Nephron (organoid): ENCODE measurements at regions not wholly inside any gene's neighbourhood (a gene's known extent, or its start where the extent isn't known, plus 50 kb on each side); places are given as distances from the start of the nearest gene placed in this dataset.

Experiments
- H3K27ac Mint-ChIP-seq, 3 experiments: 2 replicates each; pipeline ENCODE4 v1.8.0; 2020; ENCODE audit warnings: mixed read lengths in 3 of 3, mild to moderate bottlenecking in 2 of 3, moderate library complexity in 1 of 3
- H3K27me3 Mint-ChIP-seq: 2 replicates; pipeline ENCODE4 v1.8.0; 2021; ENCODE audit warnings: low read depth, mild to moderate bottlenecking, moderate library complexity, mixed read lengths
- H3K36me3 Mint-ChIP-seq: 2 replicates; pipeline ENCODE4 v1.8.0; 2020; ENCODE audit warnings: low read depth, mixed read lengths
- H3K4me1 Mint-ChIP-seq: 2 replicates; pipeline ENCODE4 v1.8.0; 2020; ENCODE audit warnings: mixed read lengths
- H3K4me3 Mint-ChIP-seq, 3 experiments: 2 replicates each; pipeline ENCODE4 v1.8.0; 2020; ENCODE audit warnings: mild to moderate bottlenecking in 3 of 3, mixed read lengths in 3 of 3, moderate library complexity in 2 of 3
- H3K9me3 Mint-ChIP-seq: 2 replicates; pipeline ENCODE4 v1.8.0; 2020; ENCODE audit warnings: mixed read lengths
- TF ChIP-seq, protein P1 (sequence below), 3 experiments: fragments of 200-600 bp; sonication (generic); IDR thresholded peaks; one replicate each; pipeline ENCODE4 v1.5.0; 2021; ENCODE audit warnings: antibody characterized with exemption in 3 of 3; ENCODE audit not compliant: unreplicated experiment in 3 of 3

GRCh38 chr10:33045421-33045820 lies 87.4 kb upstream of the ITGB1 start:
- no peaks in the 10 kb centered on the region for H3K4me1 Mint-ChIP-seq
- H3K27me3 Mint-ChIP-seq: peaks cover 18% of the 10 kb centered on the region
- no peaks in the 10 kb centered on the region for H3K36me3 Mint-ChIP-seq
- H3K4me3 Mint-ChIP-seq: no peak overlapping the region
- H3K27ac Mint-ChIP-seq: no peak overlapping the region
- H3K9me3 Mint-ChIP-seq: peaks cover 2% of the 10 kb centered on the region
- TF ChIP-seq, protein P1, sequence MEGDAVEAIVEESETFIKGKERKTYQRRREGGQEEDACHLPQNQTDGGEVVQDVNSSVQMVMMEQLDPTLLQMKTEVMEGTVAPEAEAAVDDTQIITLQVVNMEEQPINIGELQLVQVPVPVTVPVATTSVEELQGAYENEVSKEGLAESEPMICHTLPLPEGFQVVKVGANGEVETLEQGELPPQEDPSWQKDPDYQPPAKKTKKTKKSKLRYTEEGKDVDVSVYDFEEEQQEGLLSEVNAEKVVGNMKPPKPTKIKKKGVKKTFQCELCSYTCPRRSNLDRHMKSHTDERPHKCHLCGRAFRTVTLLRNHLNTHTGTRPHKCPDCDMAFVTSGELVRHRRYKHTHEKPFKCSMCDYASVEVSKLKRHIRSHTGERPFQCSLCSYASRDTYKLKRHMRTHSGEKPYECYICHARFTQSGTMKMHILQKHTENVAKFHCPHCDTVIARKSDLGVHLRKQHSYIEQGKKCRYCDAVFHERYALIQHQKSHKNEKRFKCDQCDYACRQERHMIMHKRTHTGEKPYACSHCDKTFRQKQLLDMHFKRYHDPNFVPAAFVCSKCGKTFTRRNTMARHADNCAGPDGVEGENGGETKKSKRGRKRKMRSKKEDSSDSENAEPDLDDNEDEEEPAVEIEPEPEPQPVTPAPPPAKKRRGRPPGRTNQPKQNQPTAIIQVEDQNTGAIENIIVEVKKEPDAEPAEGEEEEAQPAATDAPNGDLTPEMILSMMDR (IDR thresholded peaks at IDR 0.05; ENCODE audit: unreplicated experiment in 3 of 3): no peak

DNA sequence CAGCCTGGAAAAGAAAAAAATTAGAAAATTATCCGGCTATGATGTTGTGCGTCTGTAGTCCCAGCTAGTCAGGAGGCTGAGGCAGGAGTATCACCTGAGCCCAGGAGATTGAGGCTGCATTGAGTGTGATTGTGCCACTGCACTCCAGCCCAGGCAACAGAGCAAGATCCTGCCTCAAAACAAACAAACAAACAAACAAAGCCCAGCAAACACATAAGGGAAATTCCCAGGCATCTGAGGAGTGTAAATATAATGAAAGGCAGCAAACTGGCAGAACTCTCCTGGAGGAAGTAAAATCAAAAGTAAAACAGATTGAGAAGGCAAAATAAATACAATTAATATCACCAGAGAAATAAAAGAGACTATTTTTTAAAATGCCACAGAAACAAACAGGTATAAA lies 84.5 kb upstream of the ITGB1 start:
- peaks cover 18% of the 10 kb centered on the region for H3K27me3 Mint-ChIP-seq
- no peaks in the 10 kb centered on the region for H3K36me3 Mint-ChIP-seq
- no peaks in the 10 kb centered on the region for H3K4me1 Mint-ChIP-seq
- TF ChIP-seq, protein P1 (IDR thresholded peaks at IDR 0.05; ENCODE audit: unreplicated experiment in 3 of 3): no peak
- H3K4me3 Mint-ChIP-seq: no peak overlapping the region
- no peak overlapping the region for H3K27ac Mint-ChIP-seq
- no peaks in the 10 kb centered on the region for H3K9me3 Mint-ChIP-seq

DNA sequence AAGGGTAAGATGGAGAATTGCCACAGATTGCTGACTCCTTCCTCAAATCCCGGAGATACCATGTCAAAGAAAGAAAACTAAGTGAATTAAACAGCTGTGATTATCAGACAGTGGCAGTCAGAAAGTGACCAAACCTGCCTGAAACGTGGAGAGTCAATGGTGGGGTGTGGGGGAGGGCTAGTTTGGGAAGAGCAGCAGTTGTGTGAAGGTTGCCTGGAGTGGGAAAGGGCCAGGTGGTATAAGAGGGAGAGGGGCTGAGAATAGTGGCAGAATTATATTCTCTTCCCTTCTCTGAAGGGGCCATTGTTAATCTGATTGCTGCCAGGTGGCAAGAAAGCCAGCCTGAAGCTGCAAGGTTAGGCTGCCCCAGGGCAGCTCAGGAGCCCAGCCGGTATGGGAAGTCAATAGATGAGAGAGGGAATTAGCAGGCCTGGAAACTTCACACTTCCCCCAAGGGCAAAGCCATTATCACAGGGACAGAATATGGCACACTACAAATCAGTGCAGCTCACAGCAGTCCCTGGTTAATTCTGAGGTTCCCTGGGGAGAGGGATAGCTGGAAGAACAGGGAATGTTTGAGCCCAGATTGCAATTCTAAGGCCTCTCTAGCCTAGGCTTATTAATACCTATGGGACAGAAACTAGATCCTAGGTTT lies 83.9 kb upstream of the ITGB1 start:
- TF ChIP-seq, protein P1 (IDR thresholded peaks at IDR 0.05; ENCODE audit: unreplicated experiment in 3 of 3): no peak
- Mint-ChIP-seq H3K36me3 (no peaks in the 10 kb centered on the region), H3K9me3 (no peaks in the 10 kb centered on the region), H3K4me3 (no peak overlapping the region), H3K27ac (no peak overlapping the region), H3K4me1 (no peaks in the 10 kb centered on the region), H3K27me3 (peaks cover 14% of the 10 kb centered on the region)

DNA sequence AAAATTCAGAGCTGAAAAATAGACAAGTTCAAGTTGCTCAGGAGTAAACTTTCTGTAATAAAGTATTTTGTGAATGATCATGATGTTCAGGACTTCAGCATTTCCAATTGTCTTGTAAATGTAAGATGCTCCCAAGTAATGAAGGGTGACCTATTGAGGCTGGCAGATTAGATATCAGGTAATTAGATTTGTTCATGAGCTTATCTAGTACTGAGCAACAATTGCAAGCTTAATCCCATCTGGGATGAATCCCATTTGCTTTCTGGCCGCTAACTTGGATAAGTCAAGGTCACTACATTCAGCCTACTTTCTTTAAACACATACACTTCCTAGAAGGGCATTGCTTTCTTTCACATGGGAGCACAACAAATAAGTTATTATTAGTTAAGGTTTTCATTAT lies 82.4 kb upstream of the ITGB1 start:
- Mint-ChIP-seq H3K4me3 (no peak overlapping the region), H3K9me3 (no peaks in the 10 kb centered on the region), H3K4me1 (no peaks in the 10 kb centered on the region), H3K27ac (no peak overlapping the region), H3K27me3 (peaks cover 14% of the 10 kb centered on the region), H3K36me3 (no peaks in the 10 kb centered on the region)
- TF ChIP-seq, protein P1 (IDR thresholded peaks at IDR 0.05; ENCODE audit: unreplicated experiment in 3 of 3): no peak

- no peaks in the 10 kb centered on the region for H3K36me3 Mint-ChIP-seq
- no peaks in the 10 kb centered on the region for H3K9me3 Mint-ChIP-seq
- no peaks in the 10 kb centered on the region for H3K4me1 Mint-ChIP-seq
- TF ChIP-seq, protein P1 (IDR thresholded peaks at IDR 0.05; ENCODE audit: unreplicated experiment in 3 of 3): no peak
- no peak overlapping the region for H3K27ac Mint-ChIP-seq
- peaks cover 14% of the 10 kb centered on the region for H3K27me3 Mint-ChIP-seq
- no peak overlapping the region for H3K4me3 Mint-ChIP-seq
These were observed 81.2 kb upstream of the ITGB1 start for GRCh38 chr10:33039181-33039580.

GRCh38 chr10:33038672-33039071 lies 80.6 kb upstream of the ITGB1 start:
- H3K27me3 Mint-ChIP-seq: peaks cover 14% of the 10 kb centered on the region
- H3K4me1 Mint-ChIP-seq: no peaks in the 10 kb centered on the region
- H3K4me3 Mint-ChIP-seq: no peak overlapping the region
- H3K36me3 Mint-ChIP-seq: no peaks in the 10 kb centered on the region
- H3K27ac Mint-ChIP-seq: no peak overlapping the region
- no peaks in the 10 kb centered on the region for H3K9me3 Mint-ChIP-seq
- TF ChIP-seq, protein P1 (IDR thresholded peaks at IDR 0.05; ENCODE audit: unreplicated experiment in 3 of 3): no peak
